HepG2 (cell line): ENCODE measurements at regions not wholly inside any gene's neighbourhood (a gene's known extent, or its start where the extent isn't known, plus 50 kb on each side); places are given as distances from the start of the nearest gene placed in this dataset.

Experiments used
- ATAC-seq: fragments of 200-7000 bp; cut with Tn5 transposase; 3 replicates; pipeline ENCODE4 v1.9.1; 2020; ENCODE audit warnings: mild to moderate bottlenecking, moderate library complexity
- BruUV-seq: library from RNA; stranded (reverse); fragments of 400-500 nt; replicated peaks from 2 replicates; lab custom pipeline; 2021; lab: Mats Ljungman, UMichigan
- CTCF ChIA-PET: fragments of 300-600 bp; formaldehyde crosslinking; extraction: SDS; loops from one replicate; lab custom pipeline; 2021; ENCODE audit warnings: low total read pairs, inconsistent platforms, low intra/inter-chr PET ratio; lab: Yijun Ruan, JAX
- POLR2A ChIA-PET: fragments of 350-600 bp; sonication (Branson Sonifier 250); formaldehyde crosslinking; loops from one replicate; lab custom pipeline; 2020; ENCODE audit warnings: antibody characterized with exemption, inconsistent platforms; lab: Yijun Ruan, JAX
- DNase-seq: peaks from one replicate; pipeline ENCODE4 v3.0.0-alpha.2; 2015; ENCODE audit warnings: low spot score
- FAIRE-seq: peaks from 3 replicates; lab custom pipeline; 2011; peaks lifted over from hg19 to GRCh38; lab: Jason Lieb, UNC
- H2AFZ ChIP-seq: one replicate; pipeline ENCODE4 v1.6.1; 2011; ENCODE audit warnings: low read length, inconsistent platforms
- H3K27ac ChIP-seq: fragments of 300-600 bp; 3 replicates; pipeline ENCODE4 v1.8.0; 2011; ENCODE audit warnings: mixed run types, mild to moderate bottlenecking, mixed read lengths, low read length, inconsistent platforms; ENCODE audit not compliant: insufficient read depth; ENCODE audit errors: extremely low read length
- H3K27me3 ChIP-seq, 2 experiments: fragments of 200-600 bp in 1 of 2; 2 replicates in 1 of 2; 3 replicates in 1 of 2; pipeline versions ENCODE4 v1.6.0 to v1.8.0; 2011; ENCODE audit warnings: low read length in 2 of 2, mild to moderate bottlenecking in 2 of 2, moderate library complexity in 2 of 2, inconsistent platforms in 1 of 2; ENCODE audit not compliant: insufficient read depth in 2 of 2, control insufficient read depth in 1 of 2
- H3K36me3 ChIP-seq, 2 experiments: fragments of 200-600 bp in 1 of 2; replicated peaks in 1 of 2; 2 replicates in 1 of 2; 3 replicates in 1 of 2; pipeline versions ENCODE4 v1.5.1 to v1.8.0; 2011; ENCODE audit warnings: low read length in 2 of 2, inconsistent platforms in 1 of 2; ENCODE audit not compliant: insufficient read depth in 2 of 2, control insufficient read depth in 1 of 2
- H3K4me1 ChIP-seq: 2 replicates; pipeline ENCODE4 v1.5.1; 2012; ENCODE audit warnings: low read length, inconsistent platforms; ENCODE audit not compliant: insufficient read depth
- H3K4me2 ChIP-seq: 2 replicates; pipeline ENCODE4 v1.6.0; 2011; ENCODE audit warnings: low read depth, low read length, inconsistent platforms
- H3K4me3 ChIP-seq, 3 experiments: fragments of 200-600 bp in 1 of 3; sonication (generic), shearing (Covaris generic) in 1 of 3; replicated peaks in 1 of 3; 2 replicates each; pipeline ENCODE4 v1.5.1; 2011 to 2016; ENCODE audit warnings: low read length in 3 of 3, inconsistent platforms in 2 of 3, low read depth in 2 of 3, mild to moderate bottlenecking in 2 of 3, control low read depth in 1 of 3, mixed read lengths in 1 of 3; ENCODE audit not compliant: insufficient read depth in 1 of 3
- H3K79me2 ChIP-seq: one replicate; pipeline ENCODE4 v1.6.1; 2011; ENCODE audit warnings: low read length, inconsistent platforms; ENCODE audit not compliant: insufficient read depth
- H3K9ac ChIP-seq: 2 replicates; pipeline ENCODE4 v1.6.0; 2011; ENCODE audit warnings: mild to moderate bottlenecking, low read depth, low read length, inconsistent platforms; ENCODE audit not compliant: insufficient read depth
- H3K9me3 ChIP-seq: 2 replicates; pipeline ENCODE4 v1.5.1; 2012; ENCODE audit warnings: mild to moderate bottlenecking, low read length
- H4K20me1 ChIP-seq: 2 replicates; pipeline ENCODE4 v1.6.0; 2011; ENCODE audit warnings: inconsistent platforms, mild to moderate bottlenecking, low read length, moderate library complexity; ENCODE audit not compliant: insufficient read depth
- GLI4 ChIP-seq: sonication (generic); formaldehyde crosslinking; IDR thresholded peaks from 2 replicates; pipeline ENCODE4 v1.5.1; 2020; ENCODE audit warnings: missing genetic modification reagents, mild to moderate bottlenecking, moderate library complexity, borderline replicate concordance
- NFE2L2 ChIP-seq: fragments of 150-350 bp; IDR thresholded peaks from 2 replicates; pipeline ENCODE4 v1.6.1; 2014; ENCODE audit warnings: low read length
- NFYC ChIP-seq: IDR thresholded peaks from 2 replicates; pipeline ENCODE4 v1.6.1; 2016; ENCODE audit warnings: missing genetic modification reagents, missing compliant biosample characterization
- RAD21 ChIP-seq: fragments of 450-650 bp; formaldehyde crosslinking; IDR thresholded peaks from 2 replicates; pipeline ENCODE4 v1.5.0; 2020; ENCODE audit warnings: mild to moderate bottlenecking
- RBM22 ChIP-seq: fragments of 200-400 bp; formaldehyde crosslinking; optimal IDR thresholded peaks from 2 replicates; pipeline ENCODE3; 2017; ENCODE audit warnings: mild to moderate bottlenecking, low read length, moderate library complexity
- SMC3 ChIP-seq: IDR thresholded peaks from 2 replicates; pipeline ENCODE4 v1.6.1; 2011; ENCODE audit warnings: low read length, improper control_type of control experiment
- SUZ12 ChIP-seq: fragments of 150-350 bp; IDR thresholded peaks from 2 replicates; pipeline ENCODE4 v1.6.1; 2014; ENCODE audit warnings: low read depth, low read length
- ZFX ChIP-seq: sonication (generic); formaldehyde crosslinking; IDR thresholded peaks from 2 replicates; pipeline ENCODE4 v1.4.0; 2020; ENCODE audit warnings: mild to moderate bottlenecking, low read depth, missing genetic modification reagents, moderate library complexity
- ZNF256 ChIP-seq: sonication (generic); formaldehyde crosslinking; conservative IDR thresholded peaks from 2 replicates; pipeline ENCODE4 v1.4.0; 2020; ENCODE audit warnings: missing genetic modification reagents
- ZNF598 ChIP-seq: sonication (generic); formaldehyde crosslinking; IDR thresholded peaks from 2 replicates; pipeline ENCODE4 v1.5.1; 2020; ENCODE audit warnings: mild to moderate bottlenecking, missing genetic modification reagents, borderline replicate concordance
- WGBS: methylation state at CpG from one replicate; pipeline ENCODE4 v1.1.6; 2017; ENCODE audit warnings: low lambda C conversion rate; 5-methylcytosine and 5-hydroxymethylcytosine counted together
- in situ Hi-C: cut with HindIII; loops from 2 replicates; pipeline ENCODE4 v1.10.0; 2017; ENCODE audit warnings: low pct_unique_long_range_greater_than_20kb; ENCODE audit not compliant: extremely low pct_ligation_motif_present
- intact Hi-C: fragments of 100-400 bp; cut with micrococcal nuclease; formaldehyde crosslinking; loops from one replicate; pipeline ENCODE4 v1.10.0; 2022; ENCODE audit not compliant: unreplicated experiment
- TF ChIP-seq, protein P1 (sequence below): sonication (generic); formaldehyde crosslinking; IDR thresholded peaks from 2 replicates; pipeline ENCODE4 v1.4.0; 2020; ENCODE audit warnings: mild to moderate bottlenecking, missing genetic modification reagents, borderline replicate concordance
- TF ChIP-seq, protein P2 (sequence below): sonication (generic); formaldehyde crosslinking; IDR thresholded peaks from 2 replicates; pipeline ENCODE4 v1.5.0; 2020; ENCODE audit warnings: mild to moderate bottlenecking, low read depth, missing genetic modification reagents, borderline replicate concordance
- TF ChIP-seq, protein P3 (sequence below): sonication (generic); formaldehyde crosslinking; IDR thresholded peaks from 2 replicates; pipeline ENCODE4 v1.9.0; 2021; ENCODE audit warnings: missing genetic modification reagents, mild to moderate bottlenecking, borderline replicate concordance
- TF ChIP-seq, protein P4 (sequence below): conservative IDR thresholded peaks from 2 replicates; pipeline ENCODE4 v1.6.1; 2018; ENCODE audit warnings: missing genetic modification reagents

DNA sequence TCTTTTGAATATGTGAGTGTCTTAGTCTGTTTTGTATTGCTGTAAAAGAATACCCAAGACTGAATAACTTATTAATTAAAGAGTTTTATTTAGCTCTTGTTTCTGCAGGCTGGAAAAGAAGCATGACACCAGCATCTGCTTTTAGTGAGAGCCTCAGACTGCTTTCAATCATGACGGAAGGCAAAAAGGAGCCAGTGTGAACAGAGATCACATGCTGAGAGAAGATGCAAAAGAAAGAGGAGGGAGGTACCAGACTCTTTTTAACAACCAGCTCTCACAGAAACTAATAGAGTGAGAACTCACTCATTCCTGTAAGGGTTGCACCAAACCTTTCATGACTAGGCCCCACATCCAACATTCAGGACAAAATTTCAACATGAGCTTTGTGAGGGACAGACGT is 101.6 kb upstream of the HNMT start:
- DNase-seq, result no peak
- Histone ChIP-seq H3K9ac (no peak overlapping the region), H3K27me3 (no peaks in the 10 kb centered on the region), H3K4me2 (no peak overlapping the region), H3K79me2 (no peaks in the 10 kb centered on the region), H3K4me3 (no peak overlapping the region), H3K9me3 (no peaks in the 10 kb centered on the region), H2AFZ (no peak overlapping the region), H4K20me1 (no peaks in the 10 kb centered on the region), H3K27ac (no peak overlapping the region), H3K4me1 (no peaks in the 10 kb centered on the region), H3K36me3 (no peaks in the 10 kb centered on the region)
- WGBS, result 33% methylated on average over 2 of the region's 2 CpGs
- POLR2A ChIA-PET, result no interaction called here
- no TSS peak for BruUV-seq
- TF ChIP-seq, protein P1, sequence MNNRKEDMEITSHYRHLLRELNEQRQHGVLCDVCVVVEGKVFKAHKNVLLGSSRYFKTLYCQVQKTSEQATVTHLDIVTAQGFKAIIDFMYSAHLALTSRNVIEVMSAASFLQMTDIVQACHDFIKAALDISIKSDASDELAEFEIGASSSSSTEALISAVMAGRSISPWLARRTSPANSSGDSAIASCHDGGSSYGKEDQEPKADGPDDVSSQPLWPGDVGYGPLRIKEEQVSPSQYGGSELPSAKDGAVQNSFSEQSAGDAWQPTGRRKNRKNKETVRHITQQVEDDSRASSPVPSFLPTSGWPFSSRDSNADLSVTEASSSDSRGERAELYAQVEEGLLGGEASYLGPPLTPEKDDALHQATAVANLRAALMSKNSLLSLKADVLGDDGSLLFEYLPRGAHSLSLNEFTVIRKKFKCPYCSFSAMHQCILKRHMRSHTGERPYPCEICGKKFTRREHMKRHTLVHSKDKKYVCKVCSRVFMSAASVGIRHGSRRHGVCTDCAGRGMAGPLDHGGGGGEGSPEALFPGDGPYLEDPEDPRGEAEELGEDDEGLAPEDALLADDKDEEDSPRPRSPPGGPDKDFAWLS (CRISPR knock-in tag), result no peak
- TF ChIP-seq NFE2L2, result no peak
- FAIRE-seq, result no peak
- intact Hi-C loops, result no loop called here
- in situ Hi-C loops, result no loop called here
- CTCF ChIA-PET, result no interaction called here
- ATAC-seq, result no peak

DNA sequence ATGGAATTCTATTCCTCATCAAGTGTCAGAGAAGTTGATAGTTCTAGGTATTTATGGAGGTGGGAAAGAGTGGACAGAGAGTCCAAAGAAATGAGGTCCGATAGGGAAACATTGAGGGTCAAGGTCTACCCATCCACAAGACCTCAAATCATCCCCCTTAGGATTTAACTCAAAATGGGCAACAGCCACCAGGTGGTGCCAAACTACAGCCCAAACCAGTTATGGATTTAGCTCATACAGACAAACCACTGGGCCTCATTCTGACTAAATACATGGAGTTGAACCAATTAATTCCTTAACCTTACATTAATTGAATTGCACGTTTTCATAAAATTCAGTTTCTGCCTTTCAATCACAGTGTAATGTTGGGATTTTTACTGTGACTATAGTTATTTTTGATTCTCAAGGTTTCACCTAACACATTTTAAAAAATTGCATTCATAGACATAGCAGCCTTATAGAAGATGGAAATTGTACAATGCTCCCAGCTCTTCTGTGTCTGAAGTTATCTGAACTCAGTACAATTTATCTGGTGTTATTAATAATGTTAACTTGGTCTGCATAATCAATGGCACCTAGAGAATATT is 98.2 kb upstream of the HNMT start:
- H4K20me1 ChIP-seq, result no peaks in the 10 kb centered on the region
- no peaks in the 10 kb centered on the region for H3K27me3 ChIP-seq
- no peak overlapping the region for H3K9ac ChIP-seq
- ATAC-seq, result peak; percentile 98
- H3K4me2 ChIP-seq, result no peak overlapping the region
- H3K9me3 ChIP-seq, result no peaks in the 10 kb centered on the region
- H3K36me3 ChIP-seq, result no peaks in the 10 kb centered on the region
- peak; percentile 91 for FAIRE-seq
- BruUV-seq, result no TSS peak
- ChIA-PET CTCF (interaction anchor here (1.5 to 3.1 kb wide), 4 partner anchors 20 to 962 kb away, joined by 6 to 53 read pairs (median 20); no protein-coding TSS in a partner anchor), POLR2A (no interaction called here)
- no peaks in the 10 kb centered on the region for H3K4me1 ChIP-seq
- 0% methylated on average over 2 of the region's 2 CpGs for WGBS
- intact Hi-C loops, result loop anchor here (1.0 to 5.0 kb wide), 5 partner anchors 20 to 1166 kb away; no protein-coding TSS in a partner anchor
- no peaks in the 10 kb centered on the region for H3K79me2 ChIP-seq
- in situ Hi-C loops, result no loop called here
- no peak overlapping the region for H3K27ac ChIP-seq
- H2AFZ ChIP-seq, result no peak overlapping the region
- no peak overlapping the region for H3K4me3 ChIP-seq
- peak; percentile 77 for DNase-seq
- TF ChIP-seq, protein P2, sequence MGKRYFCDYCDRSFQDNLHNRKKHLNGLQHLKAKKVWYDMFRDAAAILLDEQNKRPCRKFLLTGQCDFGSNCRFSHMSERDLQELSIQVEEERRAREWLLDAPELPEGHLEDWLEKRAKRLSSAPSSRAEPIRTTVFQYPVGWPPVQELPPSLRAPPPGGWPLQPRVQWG (CRISPR knock-in tag), result no peak
- TF ChIP-seq ZNF598 (no peak), NFYC (CRISPR knock-in tag) (no peak), ZFX (CRISPR knock-in tag) (no peak), ZNF256 (no peak), RAD21 (CRISPR knock-in tag) (peak; percentile 84), SUZ12 (no peak), RBM22 (no peak), GLI4 (CRISPR knock-in tag) (no peak), SMC3 (peak; percentile 97)
- TF ChIP-seq, protein P3, sequence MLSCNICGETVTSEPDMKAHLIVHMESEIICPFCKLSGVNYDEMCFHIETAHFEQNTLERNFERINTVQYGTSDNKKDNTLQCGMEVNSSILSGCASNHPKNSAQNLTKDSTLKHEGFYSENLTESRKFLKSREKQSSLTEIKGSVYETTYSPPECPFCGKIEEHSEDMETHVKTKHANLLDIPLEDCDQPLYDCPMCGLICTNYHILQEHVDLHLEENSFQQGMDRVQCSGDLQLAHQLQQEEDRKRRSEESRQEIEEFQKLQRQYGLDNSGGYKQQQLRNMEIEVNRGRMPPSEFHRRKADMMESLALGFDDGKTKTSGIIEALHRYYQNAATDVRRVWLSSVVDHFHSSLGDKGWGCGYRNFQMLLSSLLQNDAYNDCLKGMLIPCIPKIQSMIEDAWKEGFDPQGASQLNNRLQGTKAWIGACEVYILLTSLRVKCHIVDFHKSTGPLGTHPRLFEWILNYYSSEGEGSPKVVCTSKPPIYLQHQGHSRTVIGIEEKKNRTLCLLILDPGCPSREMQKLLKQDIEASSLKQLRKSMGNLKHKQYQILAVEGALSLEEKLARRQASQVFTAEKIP (CRISPR knock-in tag), result no peak
- TF ChIP-seq, protein P4, sequence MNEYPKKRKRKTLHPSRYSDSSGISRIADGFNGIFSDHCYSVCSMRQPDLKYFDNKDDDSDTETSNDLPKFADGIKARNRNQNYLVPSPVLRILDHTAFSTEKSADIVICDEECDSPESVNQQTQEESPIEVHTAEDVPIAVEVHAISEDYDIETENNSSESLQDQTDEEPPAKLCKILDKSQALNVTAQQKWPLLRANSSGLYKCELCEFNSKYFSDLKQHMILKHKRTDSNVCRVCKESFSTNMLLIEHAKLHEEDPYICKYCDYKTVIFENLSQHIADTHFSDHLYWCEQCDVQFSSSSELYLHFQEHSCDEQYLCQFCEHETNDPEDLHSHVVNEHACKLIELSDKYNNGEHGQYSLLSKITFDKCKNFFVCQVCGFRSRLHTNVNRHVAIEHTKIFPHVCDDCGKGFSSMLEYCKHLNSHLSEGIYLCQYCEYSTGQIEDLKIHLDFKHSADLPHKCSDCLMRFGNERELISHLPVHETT (CRISPR knock-in tag), result no peak
